ENCODE measurements at regions not wholly inside any gene's neighbourhood (a gene's known extent, or its start where the extent isn't known, plus 50 kb on each side); places are given as distances from the start of the nearest gene placed in this dataset.

DNA sequence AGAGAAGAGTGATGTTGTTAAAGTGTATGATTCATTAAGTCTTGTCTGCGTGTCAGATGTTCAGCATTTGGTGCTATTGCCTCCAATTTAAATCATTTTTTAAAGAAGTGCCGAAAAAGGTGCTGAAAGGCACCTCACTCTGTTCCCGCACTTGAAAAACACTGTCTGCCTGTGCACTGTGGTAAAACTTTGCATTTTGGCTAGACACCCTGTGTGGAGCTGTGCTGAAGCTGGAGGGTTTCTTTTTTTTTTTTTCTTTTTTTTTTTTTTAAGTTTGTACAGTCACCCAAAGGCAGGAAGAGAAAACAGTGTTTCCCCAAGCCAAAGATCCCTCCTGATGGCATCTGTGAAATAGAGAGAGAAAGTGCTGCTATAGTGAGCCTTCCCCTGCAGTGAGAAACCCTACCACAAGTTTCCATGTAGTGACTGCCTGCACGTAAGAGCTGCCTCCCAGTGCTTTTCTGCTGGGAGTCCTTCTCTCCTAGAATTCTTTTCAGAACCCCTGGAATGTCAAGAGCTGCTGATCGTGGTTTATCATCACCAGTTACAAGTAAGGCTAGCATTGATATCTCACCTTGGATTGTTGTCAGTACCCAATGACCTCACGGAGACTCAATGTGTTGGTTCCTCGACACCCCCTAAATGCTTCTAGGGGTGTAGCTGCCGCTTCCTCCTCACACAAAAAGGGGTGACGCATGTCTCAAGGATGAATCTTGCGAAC is 116.0 kb upstream of the SOX9 start:
- peak overlapping the region; percentile 25; the same call in 1 of the 3 replicates for H3K4me2 ChIP-seq
- H3K4me1 ChIP-seq = peaks cover 27% of the 10 kb centered on the region
- ATAC-seq (peak in 1 of 2 experiments; percentile 44; a peak in 2 of 6 replicates), FAIRE-seq (no peak), DNase-seq (ENCODE audit: low read depth in 1 of 2, low spot score in 1 of 2) (no peak)
- H3K9me3 ChIP-seq = no peaks in the 10 kb centered on the region
- no peak for TF ChIP-seq CBX8 (IDR thresholded peaks at IDR 0.05)
- no peak for TF ChIP-seq MAFK (IDR thresholded peaks at IDR 0.05; ENCODE audit: partially characterized antibody)
- TF ChIP-seq SREBF2 (IDR thresholded peaks at IDR 0.05) = no peak
- TF ChIP-seq RAD21 (conservative IDR thresholded peaks at IDR 0.05 in 1 of 2, IDR thresholded peaks at IDR 0.05 in 1 of 2) = no peak
- TF ChIP-seq, protein P1, sequence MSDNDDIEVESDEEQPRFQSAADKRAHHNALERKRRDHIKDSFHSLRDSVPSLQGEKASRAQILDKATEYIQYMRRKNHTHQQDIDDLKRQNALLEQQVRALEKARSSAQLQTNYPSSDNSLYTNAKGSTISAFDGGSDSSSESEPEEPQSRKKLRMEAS (IDR thresholded peaks at IDR 0.05) = no peak
- no peak for TF ChIP-seq RARB (CRISPR knock-in tag; IDR thresholded peaks at IDR 0.05)
- ChIA-PET POLR2A (no interaction called here), CTCF (interaction anchor here (0.6 to 1.6 kb wide), 5 partner anchors 42 to 535 kb away, joined by 3 to 6 read pairs (median 3); no protein-coding TSS in a partner anchor)
- H3K27ac ChIP-seq = peak overlapping the region in 1 of 2 experiments; percentile 35; a peak in 3 of 6 replicates
- 70% methylated on average over 10 of the region's 10 CpGs for WGBS (ENCODE audit: missing lambda C conversion rate)
- no peak overlapping the region for H3K4me3 ChIP-seq

DNA sequence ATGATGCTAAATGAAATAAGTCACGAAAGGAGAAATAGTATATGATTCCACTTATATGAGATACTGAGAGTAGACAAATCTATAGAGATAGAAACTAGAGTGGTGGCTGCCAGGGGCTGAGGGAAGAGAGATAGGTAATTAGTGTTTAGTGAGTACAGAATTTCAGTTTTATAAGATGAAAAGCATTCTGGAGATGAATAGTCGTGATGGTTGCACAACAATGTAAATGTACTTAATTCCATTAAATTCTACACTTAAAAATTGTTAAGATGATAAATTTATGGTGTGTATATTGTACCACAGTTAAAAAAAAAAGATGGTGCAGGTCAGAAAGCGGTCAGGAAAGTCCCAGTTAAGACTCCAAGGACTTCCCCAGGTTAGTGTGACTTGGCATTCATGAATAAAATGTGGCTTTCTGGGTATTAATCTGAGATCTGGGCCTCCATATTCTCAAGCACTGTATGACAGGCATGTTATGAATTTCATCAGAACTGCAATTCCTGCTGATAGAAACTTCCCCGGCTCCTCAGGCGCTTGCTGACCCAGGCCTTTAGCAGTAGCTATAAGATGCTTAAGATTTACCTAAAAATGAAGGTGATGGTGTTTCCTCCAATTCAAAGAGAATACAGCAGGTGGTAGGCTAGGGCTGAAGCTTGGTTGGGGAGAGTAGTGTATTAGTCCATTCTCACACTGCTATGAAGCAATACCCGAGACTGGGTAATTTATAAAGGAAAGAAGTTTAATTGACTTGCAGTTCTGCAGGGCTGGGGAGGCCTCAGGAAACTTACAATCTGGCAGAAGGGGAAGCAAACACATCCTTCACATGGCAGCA is 115.3 kb upstream of the SOX9 start:
- WGBS (ENCODE audit: missing lambda C conversion rate) = 55% methylated on average over 6 of the region's 6 CpGs
- Histone ChIP-seq H3K4me3 (no peak overlapping the region), H3K9me3 (no peaks in the 10 kb centered on the region), H3K27ac (peak overlapping the region in 1 of 2 experiments; percentile 35; a peak in 2 of 6 replicates), H3K4me1 (peaks cover 27% of the 10 kb centered on the region), H3K4me2 (no peak overlapping the region)
- CTCF ChIA-PET = interaction anchor here (0.7 kb wide), 2 partner anchors 36 to 126 kb away, joined by 3 read pairs; no protein-coding TSS in a partner anchor
- no peak for FAIRE-seq
- POLR2A ChIA-PET = no interaction called here
- DNase-seq (ENCODE audit: low read depth in 1 of 2, low spot score in 1 of 2) = no peak
- TF ChIP-seq MAFK (IDR thresholded peaks at IDR 0.05; ENCODE audit: partially characterized antibody) = no peak
- no peak for TF ChIP-seq POLR2A (IDR thresholded peaks at IDR 0.05; ENCODE audit: low read length)
- no peak for ATAC-seq

DNA sequence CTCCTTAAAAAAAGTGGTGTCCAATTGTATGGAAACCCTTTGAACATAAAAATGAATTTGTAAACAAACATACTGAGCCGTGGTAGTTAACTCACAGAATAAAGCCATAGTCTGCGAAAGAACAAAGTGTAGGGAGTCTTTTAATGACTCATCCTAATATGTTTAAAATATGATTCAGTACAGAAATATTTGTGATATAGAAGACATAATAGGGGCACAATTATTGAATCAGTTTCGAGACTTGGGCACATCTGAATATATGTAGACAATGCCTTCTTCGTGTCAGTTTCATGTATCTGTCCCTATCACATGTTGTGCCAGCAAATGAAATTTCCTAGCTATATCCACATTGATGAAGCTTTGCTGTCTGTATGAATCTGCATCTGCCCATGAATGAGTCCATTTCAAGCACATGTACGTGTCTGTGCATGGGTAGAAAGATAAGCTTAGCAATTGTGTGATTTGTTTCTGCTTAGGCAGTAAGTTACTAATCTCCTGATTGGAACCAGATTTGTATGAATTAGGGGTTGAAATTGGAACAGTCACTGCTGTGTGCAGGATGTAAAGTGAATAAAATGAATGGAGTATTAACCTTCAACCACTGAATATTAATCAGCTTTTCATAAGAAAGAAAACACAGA is 112.5 kb upstream of the SOX9 start:
- H3K9me3 ChIP-seq = no peaks in the 10 kb centered on the region
- TF ChIP-seq FOSL2 (IDR thresholded peaks at IDR 0.05) = peak; percentile 55
- TF ChIP-seq FOSL2 (CRISPR knock-in tag; IDR thresholded peaks at IDR 0.05) = peak; percentile 57; the same call in 1 of the 2 replicates
- no peak for TF ChIP-seq HOXB5 (CRISPR knock-in tag; IDR thresholded peaks at IDR 0.05)
- TF ChIP-seq, protein P2, sequence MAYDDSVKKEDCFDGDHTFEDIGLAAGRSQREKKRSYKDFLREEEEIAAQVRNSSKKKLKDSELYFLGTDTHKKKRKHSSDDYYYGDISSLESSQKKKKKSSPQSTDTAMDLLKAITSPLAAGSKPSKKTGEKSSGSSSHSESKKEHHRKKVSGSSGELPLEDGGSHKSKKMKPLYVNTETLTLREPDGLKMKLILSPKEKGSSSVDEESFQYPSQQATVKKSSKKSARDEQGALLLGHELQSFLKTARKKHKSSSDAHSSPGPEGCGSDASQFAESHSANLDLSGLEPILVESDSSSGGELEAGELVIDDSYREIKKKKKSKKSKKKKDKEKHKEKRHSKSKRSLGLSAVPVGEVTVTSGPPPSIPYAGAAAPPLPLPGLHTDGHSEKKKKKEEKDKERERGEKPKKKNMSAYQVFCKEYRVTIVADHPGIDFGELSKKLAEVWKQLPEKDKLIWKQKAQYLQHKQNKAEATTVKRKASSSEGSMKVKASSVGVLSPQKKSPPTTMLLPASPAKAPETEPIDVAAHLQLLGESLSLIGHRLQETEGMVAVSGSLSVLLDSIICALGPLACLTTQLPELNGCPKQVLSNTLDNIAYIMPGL (CRISPR knock-in tag; IDR thresholded peaks at IDR 0.05; ENCODE audit: borderline replicate concordance) = no peak
- no peak for TF ChIP-seq RCOR1 (IDR thresholded peaks at IDR 0.05; ENCODE audit: low read depth, low read length)
- peak; percentile 36; the same call in 1 of the 2 replicates for TF ChIP-seq JUNB (IDR thresholded peaks at IDR 0.05)
- no peak; a peak in 1 of 6 replicates for ATAC-seq
- peak; percentile 49 for FAIRE-seq
- DNase-seq (ENCODE audit: low read depth in 1 of 2, low spot score in 1 of 2) = no peak
- peaks cover 26% of the 10 kb centered on the region for H3K4me1 ChIP-seq
- peak overlapping the region; percentile 34 for H3K4me2 ChIP-seq
- H3K4me3 ChIP-seq = no peak overlapping the region
- peak overlapping the region in 1 of 2 experiments; percentile 26; a peak in 1 of 6 replicates for H3K27ac ChIP-seq
- 17% methylated on average over 5 of the region's 5 CpGs for WGBS (ENCODE audit: missing lambda C conversion rate)
- ChIA-PET POLR2A (no interaction called here), CTCF (interaction anchor here (1.6 kb wide), 1 partner anchor 23 kb away, joined by 3 read pairs; no protein-coding TSS in a partner anchor)

DNA sequence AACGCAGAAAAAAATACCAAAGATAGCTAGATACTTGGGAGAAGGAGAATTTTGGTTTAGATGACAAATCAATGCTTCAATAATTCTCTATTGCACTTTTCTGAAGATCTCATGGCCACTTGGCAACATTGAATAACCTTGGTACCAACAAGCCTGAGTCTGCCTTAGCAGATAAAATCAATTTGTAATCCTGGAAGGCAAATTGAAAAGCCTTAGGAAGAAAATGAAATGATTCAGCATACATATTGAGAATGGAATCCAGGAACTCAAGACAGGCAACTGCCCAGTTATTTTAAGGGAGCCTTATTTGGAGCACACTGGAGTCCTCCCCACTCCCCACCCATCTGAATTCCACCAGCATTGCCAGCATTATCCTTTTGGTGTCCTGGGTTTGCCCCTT is 109.3 kb upstream of the SOX9 start:
- CTCF ChIA-PET = interaction anchor here (0.6 to 3.8 kb wide), 3 partner anchors 11 to 528 kb away, joined by 3 to 10 read pairs (median 5); no protein-coding TSS in a partner anchor
- no peak overlapping the region for H3K4me3 ChIP-seq
- 31% methylated on average over 1 of the region's 1 CpG for WGBS (ENCODE audit: missing lambda C conversion rate)
- POLR2A ChIA-PET = no interaction called here
- peaks cover 11% of the 10 kb centered on the region for H3K4me1 ChIP-seq
- H3K4me2 ChIP-seq = no peak overlapping the region
- H3K27ac ChIP-seq = no peak overlapping the region
- H3K9me3 ChIP-seq = no peaks in the 10 kb centered on the region
- no peak for ATAC-seq
- TF ChIP-seq POLR2A (IDR thresholded peaks at IDR 0.05; ENCODE audit: low read length) (no peak), EHF (CRISPR knock-in tag; IDR thresholded peaks at IDR 0.05) (no peak)
- DNase-seq (ENCODE audit: low read depth in 1 of 2, low spot score in 1 of 2) = no peak
- no peak for FAIRE-seq
